HEK293 (cell line): ENCODE measurements at regions not wholly inside any gene's neighbourhood (a gene's known extent, or its start where the extent isn't known, plus 50 kb on each side); places are given as distances from the start of the nearest gene placed in this dataset.

ENCODE experiments used
- MZF1 ChIP-seq: fragments of 450-650 bp; formaldehyde crosslinking; IDR thresholded peaks from 2 replicates; pipeline ENCODE4 v1.5.1; 2017; ENCODE audit warnings: missing biosample characterization, missing genetic modification characterization, borderline replicate concordance
- PATZ1 ChIP-seq: fragments of 450-650 bp; formaldehyde crosslinking; IDR thresholded peaks from 2 replicates; pipeline ENCODE4 v1.5.1; 2016; ENCODE audit warnings: missing biosample characterization, missing genetic modification characterization
- TSHZ1 ChIP-seq: fragments of 450-650 bp; formaldehyde crosslinking; IDR thresholded peaks from 2 replicates; pipeline ENCODE4 v1.5.1; 2016; ENCODE audit warnings: missing biosample characterization, missing genetic modification characterization, borderline replicate concordance
- ZNF138 ChIP-seq: fragments of 450-650 bp; formaldehyde crosslinking; IDR thresholded peaks from 2 replicates; pipeline ENCODE4 v1.5.1; 2016; ENCODE audit warnings: missing biosample characterization, missing genetic modification characterization, borderline replicate concordance
- ZNF623 ChIP-seq: fragments of 450-650 bp; formaldehyde crosslinking; IDR thresholded peaks from 2 replicates; pipeline ENCODE4 v1.5.1; 2016; ENCODE audit warnings: missing biosample characterization, missing genetic modification characterization
- ZNF76 ChIP-seq: fragments of 450-650 bp; formaldehyde crosslinking; IDR thresholded peaks from 2 replicates; pipeline ENCODE4; 2016; ENCODE audit warnings: low read depth, missing biosample characterization, missing genetic modification characterization, borderline replicate concordance
- TF ChIP-seq, protein P1 (sequence below): fragments of 450-650 bp; formaldehyde crosslinking; IDR thresholded peaks from 2 replicates; pipeline ENCODE4 v1.5.1; 2016; ENCODE audit warnings: missing biosample characterization, missing genetic modification characterization
- TF ChIP-seq, protein P2 (sequence below): fragments of 450-650 bp; IDR thresholded peaks from 2 replicates; pipeline ENCODE4 v1.5.1; 2018; ENCODE audit warnings: missing biosample characterization, mild to moderate bottlenecking, missing genetic modification characterization

DNA sequence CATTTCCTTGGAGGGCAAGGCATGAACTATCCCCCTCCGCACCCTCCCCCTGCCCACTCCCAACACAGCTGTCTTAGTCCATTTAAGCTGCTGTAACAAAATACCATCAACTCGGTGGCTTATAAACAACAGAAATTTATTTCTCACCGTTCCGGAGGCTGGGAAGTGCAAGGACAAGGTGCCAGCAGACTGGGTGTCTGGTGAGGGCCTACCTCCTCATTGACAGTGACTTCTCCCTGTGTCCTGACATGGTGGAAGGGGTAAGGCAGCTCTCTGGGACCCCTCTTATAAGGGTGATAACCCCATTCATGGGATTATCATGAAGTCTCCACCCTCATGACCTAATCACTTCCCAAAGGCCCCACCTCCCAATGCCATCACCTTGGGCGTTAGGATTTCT, 114.3 kb upstream of the MAFB start:
- no peak for TF ChIP-seq TSHZ1 (tag by site-specific recombination)
- TF ChIP-seq, protein P1, sequence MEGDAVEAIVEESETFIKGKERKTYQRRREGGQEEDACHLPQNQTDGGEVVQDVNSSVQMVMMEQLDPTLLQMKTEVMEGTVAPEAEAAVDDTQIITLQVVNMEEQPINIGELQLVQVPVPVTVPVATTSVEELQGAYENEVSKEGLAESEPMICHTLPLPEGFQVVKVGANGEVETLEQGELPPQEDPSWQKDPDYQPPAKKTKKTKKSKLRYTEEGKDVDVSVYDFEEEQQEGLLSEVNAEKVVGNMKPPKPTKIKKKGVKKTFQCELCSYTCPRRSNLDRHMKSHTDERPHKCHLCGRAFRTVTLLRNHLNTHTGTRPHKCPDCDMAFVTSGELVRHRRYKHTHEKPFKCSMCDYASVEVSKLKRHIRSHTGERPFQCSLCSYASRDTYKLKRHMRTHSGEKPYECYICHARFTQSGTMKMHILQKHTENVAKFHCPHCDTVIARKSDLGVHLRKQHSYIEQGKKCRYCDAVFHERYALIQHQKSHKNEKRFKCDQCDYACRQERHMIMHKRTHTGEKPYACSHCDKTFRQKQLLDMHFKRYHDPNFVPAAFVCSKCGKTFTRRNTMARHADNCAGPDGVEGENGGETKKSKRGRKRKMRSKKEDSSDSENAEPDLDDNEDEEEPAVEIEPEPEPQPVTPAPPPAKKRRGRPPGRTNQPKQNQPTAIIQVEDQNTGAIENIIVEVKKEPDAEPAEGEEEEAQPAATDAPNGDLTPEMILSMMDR (tag by site-specific recombination) = no peak
- TF ChIP-seq ZNF623 (tag by site-specific recombination) = no peak
- no peak for TF ChIP-seq PATZ1
- TF ChIP-seq MZF1 (tag by site-specific recombination) = no peak
- TF ChIP-seq, protein P2, sequence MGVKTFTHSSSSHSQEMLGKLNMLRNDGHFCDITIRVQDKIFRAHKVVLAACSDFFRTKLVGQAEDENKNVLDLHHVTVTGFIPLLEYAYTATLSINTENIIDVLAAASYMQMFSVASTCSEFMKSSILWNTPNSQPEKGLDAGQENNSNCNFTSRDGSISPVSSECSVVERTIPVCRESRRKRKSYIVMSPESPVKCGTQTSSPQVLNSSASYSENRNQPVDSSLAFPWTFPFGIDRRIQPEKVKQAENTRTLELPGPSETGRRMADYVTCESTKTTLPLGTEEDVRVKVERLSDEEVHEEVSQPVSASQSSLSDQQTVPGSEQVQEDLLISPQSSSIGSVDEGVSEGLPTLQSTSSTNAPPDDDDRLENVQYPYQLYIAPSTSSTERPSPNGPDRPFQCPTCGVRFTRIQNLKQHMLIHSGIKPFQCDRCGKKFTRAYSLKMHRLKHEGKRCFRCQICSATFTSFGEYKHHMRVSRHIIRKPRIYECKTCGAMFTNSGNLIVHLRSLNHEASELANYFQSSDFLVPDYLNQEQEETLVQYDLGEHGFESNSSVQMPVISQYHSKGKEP = no peak
- no peak for TF ChIP-seq ZNF76 (tag by site-specific recombination)
- TF ChIP-seq ZNF138 (tag by site-specific recombination) = no peak
